Neutrophil (primary cell): ENCODE measurements at regions not wholly inside any gene's neighbourhood (a gene's known extent, or its start where the extent isn't known, plus 50 kb on each side); places are given as distances from the start of the nearest gene placed in this dataset.
"Not testable (repeated sequence)": the region's sequence is repeated elsewhere in the genome, so short reads cannot be mapped to it uniquely, and the experiment has no call there.

Experiments
- H3K27ac ChIP-seq: fragments of 200-600 bp; sonication (generic); 2 replicates; pipeline ENCODE4 v1.5.1; 2016; ENCODE audit warnings: mild to moderate bottlenecking, moderate library complexity
- H3K27me3 ChIP-seq: fragments of 200-600 bp; sonication (generic); 2 replicates; pipeline ENCODE4 v1.6.0; 2016; ENCODE audit warnings: mild to moderate bottlenecking
- H3K36me3 ChIP-seq: fragments of 200-600 bp; sonication (generic); 2 replicates; pipeline ENCODE4 v1.5.1; 2017
- H3K4me1 ChIP-seq, 2 experiments: fragments of 200-600 bp in 1 of 2; sonication (generic) in 1 of 2; 1 replicate in 1 of 2; 2 replicates in 1 of 2; pipeline versions ENCODE4 v1.5.1 to v1.6.1; 2013 to 2016; ENCODE audit warnings: low read depth in 1 of 2, low read length in 1 of 2, mild to moderate bottlenecking in 1 of 2, moderate library complexity in 1 of 2; ENCODE audit not compliant: control insufficient read depth in 1 of 2, insufficient read depth in 1 of 2
- H3K4me3 ChIP-seq, 2 experiments: fragments of 200-600 bp in 1 of 2; sonication (generic) in 1 of 2; 1 replicate in 1 of 2; 2 replicates in 1 of 2; pipeline ENCODE4 v1.5.1; 2013 to 2016; ENCODE audit warnings: low read depth in 1 of 2, low read length in 1 of 2, mild to moderate bottlenecking in 1 of 2, moderate library complexity in 1 of 2
- H3K9me3 ChIP-seq: fragments of 200-600 bp; sonication (generic); 2 replicates; pipeline ENCODE4 v1.5.1; 2016
- TF ChIP-seq, protein P1 (sequence below): fragments of 200-600 bp; sonication (generic); IDR thresholded peaks from 2 replicates; pipeline ENCODE4 v1.5.1; 2016; ENCODE audit warnings: antibody characterized with exemption

DNA sequence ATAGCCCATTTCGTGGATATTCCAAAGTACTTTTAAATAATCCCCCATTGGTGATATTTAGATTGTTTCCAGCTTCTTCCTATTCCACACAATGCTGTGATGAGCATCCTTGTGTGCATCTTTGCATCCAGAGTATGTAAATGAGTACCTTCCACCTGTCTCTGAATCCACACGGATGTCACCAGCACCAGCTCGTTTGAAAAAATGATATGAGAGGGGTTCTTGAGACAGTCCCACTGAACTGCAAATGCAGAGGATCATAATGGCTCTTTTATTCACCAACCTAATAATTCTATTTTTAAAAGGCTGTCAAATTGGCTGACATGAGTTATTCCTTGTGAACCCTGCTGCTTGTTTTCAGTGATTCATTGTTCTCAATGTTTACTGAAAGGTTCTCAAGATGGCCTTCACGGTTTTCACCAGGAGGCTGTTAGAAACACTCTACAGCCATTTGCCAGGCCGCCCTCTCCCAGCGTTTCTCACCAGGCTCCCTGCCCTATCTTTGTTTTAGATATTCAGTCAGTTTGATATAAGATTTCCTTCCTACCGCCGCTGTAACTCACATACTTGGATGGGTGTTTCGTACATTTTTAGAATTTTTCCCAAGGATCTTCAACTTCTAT lies 96.7 kb upstream of the PTPRG start:
- H3K27me3 ChIP-seq: no peaks in the 10 kb centered on the region
- no peaks in the 10 kb centered on the region for H3K36me3 ChIP-seq
- H3K27ac ChIP-seq: no peak overlapping the region
- H3K4me3 ChIP-seq: no peak overlapping the region
- no peaks in the 10 kb centered on the region for H3K4me1 ChIP-seq
- H3K9me3 ChIP-seq: no peaks in the 10 kb centered on the region
- TF ChIP-seq, protein P1, sequence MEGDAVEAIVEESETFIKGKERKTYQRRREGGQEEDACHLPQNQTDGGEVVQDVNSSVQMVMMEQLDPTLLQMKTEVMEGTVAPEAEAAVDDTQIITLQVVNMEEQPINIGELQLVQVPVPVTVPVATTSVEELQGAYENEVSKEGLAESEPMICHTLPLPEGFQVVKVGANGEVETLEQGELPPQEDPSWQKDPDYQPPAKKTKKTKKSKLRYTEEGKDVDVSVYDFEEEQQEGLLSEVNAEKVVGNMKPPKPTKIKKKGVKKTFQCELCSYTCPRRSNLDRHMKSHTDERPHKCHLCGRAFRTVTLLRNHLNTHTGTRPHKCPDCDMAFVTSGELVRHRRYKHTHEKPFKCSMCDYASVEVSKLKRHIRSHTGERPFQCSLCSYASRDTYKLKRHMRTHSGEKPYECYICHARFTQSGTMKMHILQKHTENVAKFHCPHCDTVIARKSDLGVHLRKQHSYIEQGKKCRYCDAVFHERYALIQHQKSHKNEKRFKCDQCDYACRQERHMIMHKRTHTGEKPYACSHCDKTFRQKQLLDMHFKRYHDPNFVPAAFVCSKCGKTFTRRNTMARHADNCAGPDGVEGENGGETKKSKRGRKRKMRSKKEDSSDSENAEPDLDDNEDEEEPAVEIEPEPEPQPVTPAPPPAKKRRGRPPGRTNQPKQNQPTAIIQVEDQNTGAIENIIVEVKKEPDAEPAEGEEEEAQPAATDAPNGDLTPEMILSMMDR: no peak

DNA sequence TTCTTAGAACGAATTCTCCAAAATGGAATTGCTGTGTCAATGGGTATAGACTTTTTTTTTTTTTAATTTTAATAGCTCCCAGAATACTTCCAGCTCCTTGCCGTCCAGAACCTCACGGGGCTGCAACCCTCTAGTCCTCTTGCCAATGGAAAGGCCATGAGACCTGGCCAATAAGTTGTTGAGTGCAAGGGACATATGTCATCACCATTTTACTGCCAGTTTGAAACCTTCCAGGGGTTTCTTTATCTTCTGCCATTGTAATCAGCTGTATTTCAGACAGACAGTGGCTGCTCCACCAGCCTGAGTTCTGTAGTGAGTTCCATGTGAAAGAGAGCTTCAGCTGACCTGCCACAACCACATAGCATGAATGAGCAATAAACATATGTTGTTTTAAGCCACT lies 95.0 kb upstream of the PTPRG start:
- Histone ChIP-seq H3K27me3 (no peaks in the 10 kb centered on the region), H3K27ac (no peak overlapping the region), H3K36me3 (no peaks in the 10 kb centered on the region), H3K4me3 (no peak overlapping the region), H3K9me3 (no peaks in the 10 kb centered on the region), H3K4me1 (no peaks in the 10 kb centered on the region)
- TF ChIP-seq, protein P1: no peak

DNA sequence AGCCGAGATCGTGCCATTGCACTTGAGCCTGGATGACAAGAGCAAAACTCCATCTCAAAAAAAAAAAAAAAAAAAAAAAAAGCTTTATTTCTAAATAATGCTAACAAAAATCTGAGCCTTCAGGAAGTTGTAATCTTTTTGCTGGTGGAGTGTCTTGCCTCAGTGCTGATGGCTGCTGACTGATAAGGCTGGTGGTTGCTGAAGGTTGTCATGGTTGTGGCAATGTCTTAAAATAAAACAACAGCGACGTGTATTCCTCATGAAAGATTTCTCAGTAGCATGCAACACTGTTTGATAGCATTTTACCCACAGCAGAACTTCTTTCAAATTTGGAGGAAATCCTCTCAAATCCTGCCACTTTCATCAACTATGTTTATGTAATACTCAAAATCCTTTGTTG lies 77.4 kb upstream of the PTPRG start:
- H3K9me3 ChIP-seq: no peaks in the 10 kb centered on the region
- H3K27me3 ChIP-seq: no peaks in the 10 kb centered on the region
- H3K4me1 ChIP-seq: no peaks in the 10 kb centered on the region
- H3K27ac ChIP-seq: no peak overlapping the region
- H3K36me3 ChIP-seq: no peaks in the 10 kb centered on the region
- TF ChIP-seq, protein P1: no peak
- no peak overlapping the region for H3K4me3 ChIP-seq

DNA sequence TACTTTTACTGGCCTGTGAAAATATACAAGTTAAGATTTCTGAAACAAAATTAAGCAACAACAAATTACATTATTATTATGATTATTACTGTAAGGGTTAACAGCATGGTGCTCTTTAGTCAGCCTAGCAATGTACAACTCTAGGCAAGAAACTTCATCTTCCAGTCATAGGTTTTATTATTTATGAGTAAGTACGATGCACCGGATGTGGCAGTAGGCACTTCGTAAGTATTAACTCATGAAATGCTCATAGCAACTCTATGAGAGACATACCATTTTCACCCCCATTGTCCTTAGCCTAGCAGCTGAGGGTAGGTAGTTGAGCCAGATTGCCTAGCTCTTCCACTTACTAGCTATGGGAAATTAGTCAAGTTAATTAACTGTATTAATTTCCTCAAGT lies 68.0 kb upstream of the PTPRG start:
- TF ChIP-seq, protein P1: no peak
- no peak overlapping the region for H3K27ac ChIP-seq

DNA sequence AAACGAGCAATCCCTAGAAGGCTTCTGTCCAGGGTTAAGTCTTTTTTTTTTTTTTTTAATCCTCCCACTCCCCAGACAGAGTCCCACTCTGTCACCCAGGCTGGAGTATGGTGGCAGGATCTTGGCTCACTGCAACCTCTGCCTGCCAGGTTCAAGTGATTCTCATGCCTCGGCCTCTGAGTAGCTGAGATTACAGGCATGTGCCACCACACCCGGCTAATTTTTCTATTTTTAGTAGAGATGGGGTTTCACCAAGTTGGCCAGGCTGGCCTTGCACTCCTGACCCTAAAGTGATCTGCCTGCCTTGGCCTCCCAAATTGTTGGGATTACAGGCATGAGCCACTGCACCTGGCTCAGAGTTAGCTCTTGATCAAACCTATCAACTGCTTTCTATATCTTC lies 67.1 kb upstream of the PTPRG start:
- H3K36me3 ChIP-seq, H3K27me3 ChIP-seq, H3K4me3 ChIP-seq, H3K4me1 ChIP-seq, H3K9me3 ChIP-seq, H3K27ac ChIP-seq: not testable (repeated sequence)

More for the DNA sequence above, 68.0 kb upstream of the PTPRG start:
- Histone ChIP-seq H3K9me3 (no peaks in the 10 kb centered on the region), H3K4me1 (no peaks in the 10 kb centered on the region), H3K36me3 (no peaks in the 10 kb centered on the region), H3K27me3 (no peaks in the 10 kb centered on the region), H3K4me3 (no peak overlapping the region)

DNA sequence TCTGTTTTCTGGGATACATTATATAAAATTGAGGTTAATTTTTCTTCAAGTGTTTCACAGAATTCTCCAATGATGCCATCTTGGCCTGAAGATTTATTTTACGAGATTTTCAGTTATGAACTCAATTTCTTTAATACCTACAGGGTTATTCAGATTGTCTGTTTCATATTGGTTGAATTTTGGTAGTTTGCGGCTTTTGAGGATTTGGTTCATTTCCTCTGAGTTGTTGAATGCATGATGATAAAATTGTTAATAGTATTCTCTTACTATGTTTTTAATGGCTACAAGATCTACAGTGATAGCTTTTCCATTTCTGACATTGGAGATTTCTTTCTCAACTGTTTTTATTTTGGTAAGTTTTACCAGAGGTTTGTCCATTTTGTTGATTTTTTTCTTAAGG lies 63.9 kb upstream of the PTPRG start:
- no peak overlapping the region for H3K4me3 ChIP-seq
- H3K27me3 ChIP-seq: no peaks in the 10 kb centered on the region
- H3K4me1 ChIP-seq: no peaks in the 10 kb centered on the region
- H3K36me3 ChIP-seq: no peaks in the 10 kb centered on the region
- H3K9me3 ChIP-seq: no peaks in the 10 kb centered on the region
- H3K27ac ChIP-seq: no peak overlapping the region
- TF ChIP-seq, protein P1: no peak
